GM18502 (cell line): ENCODE measurements at regions not wholly inside any gene's neighbourhood (a gene's known extent, or its start where the extent isn't known, plus 50 kb on each side); places are given as distances from the start of the nearest gene placed in this dataset.
"Not testable (repeated sequence)": the region's sequence is repeated elsewhere in the genome, so short reads cannot be mapped to it uniquely, and the experiment has no call there.

Experiments used
- ATAC-seq: cut with Tn5 transposase; IDR thresholded peaks from one replicate; pipeline ENCODE4 v1.9.1; 2021; ENCODE audit warnings: mild to moderate bottlenecking; ENCODE audit not compliant: unreplicated experiment, poor library complexity

GRCh38 chr9:38170155-38170554, 101.1 kb upstream of the SHB start:
- not testable (repeated sequence) for ATAC-seq

GRCh38 chr9:38166501-38166900, 97.5 kb upstream of the SHB start:
- ATAC-seq: no peak

GRCh38 chr9:38164659-38165221, 95.7 kb upstream of the SHB start:
- ATAC-seq: no peak

GRCh38 chr9:38163518-38163917, 94.5 kb upstream of the SHB start:
- no peak for ATAC-seq

- no peak for ATAC-seq
These were observed 93.5 kb upstream of the SHB start for GRCh38 chr9:38162332-38163211.

GRCh38 chr9:38160613-38161215, 91.7 kb upstream of the SHB start:
- no peak for ATAC-seq

GRCh38 chr9:38159599-38159998, 90.6 kb upstream of the SHB start:
- no peak for ATAC-seq

- ATAC-seq: no peak
These were observed 89.6 kb upstream of the SHB start for GRCh38 chr9:38158628-38159027.

- ATAC-seq: no peak
These were observed 88.7 kb upstream of the SHB start for GRCh38 chr9:38157711-38158110.

- no peak for ATAC-seq
These were observed 85.7 kb upstream of the SHB start for GRCh38 chr9:38154501-38155421.

- ATAC-seq: no peak
These were observed 84.9 kb upstream of the SHB start for GRCh38 chr9:38153910-38154291.

GRCh38 chr9:38153152-38153909, 84.3 kb upstream of the SHB start:
- no peak for ATAC-seq

- ATAC-seq: no peak
These were observed 80.6 kb upstream of the SHB start for GRCh38 chr9:38149647-38150046.

- ATAC-seq: no peak
These were observed 77.8 kb upstream of the SHB start for GRCh38 chr9:38146844-38147243.

GRCh38 chr9:38145526-38146053, 76.6 kb upstream of the SHB start:
- no peak for ATAC-seq

- ATAC-seq: no peak
These were observed 75.4 kb upstream of the SHB start for GRCh38 chr9:38144421-38144820.

- ATAC-seq: no peak
These were observed 72.9 kb upstream of the SHB start for GRCh38 chr9:38141746-38142591.

GRCh38 chr9:38138276-38138675, 69.2 kb upstream of the SHB start:
- ATAC-seq: no peak

- no peak for ATAC-seq
These were observed 68.3 kb upstream of the SHB start for GRCh38 chr9:38137342-38137741.
